ENCODE measurements at regions not wholly inside any gene's neighbourhood (a gene's known extent, or its start where the extent isn't known, plus 50 kb on each side); places are given as distances from the start of the nearest gene placed in this dataset.

GRCh38 chr15:35994876-35995275, 448.9 kb upstream of the DPH6 start:
- H3K27ac ChIP-seq = no peak overlapping the region
- TF ChIP-seq CTCF (conservative IDR thresholded peaks at IDR 0.05) = no peak

GRCh38 chr15:35998663-35999602, 453.0 kb upstream of the DPH6 start:
- no peak for TF ChIP-seq CTCF (conservative IDR thresholded peaks at IDR 0.05)
- H3K27ac ChIP-seq = no peak overlapping the region

DNA sequence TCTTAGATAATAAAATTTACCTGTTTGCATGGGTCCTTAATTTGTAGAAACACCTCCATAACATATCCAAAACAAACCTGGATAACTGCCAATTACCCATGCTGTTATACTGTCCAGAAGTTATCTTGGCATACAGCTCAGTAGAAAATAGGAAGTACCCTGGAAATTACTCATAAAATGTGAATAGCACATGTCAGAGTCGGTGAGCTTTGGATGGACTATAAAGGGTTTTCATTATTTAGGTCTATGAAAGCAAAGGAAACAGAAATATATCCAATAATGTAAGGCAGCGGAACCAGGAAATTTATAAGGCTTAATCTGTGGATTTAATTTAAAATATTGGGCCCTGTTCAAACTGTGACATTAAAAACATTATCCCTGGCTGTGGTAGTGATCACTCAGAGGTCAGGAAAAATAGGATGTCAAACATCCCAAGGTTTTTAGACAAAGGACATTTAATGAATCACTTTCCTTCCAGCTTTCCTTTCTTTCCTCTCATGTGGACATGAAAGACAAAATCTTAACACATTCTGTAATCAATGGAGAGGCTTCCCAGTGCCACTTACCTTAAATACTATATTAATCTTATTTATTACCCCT, 459.0 kb upstream of the DPH6 start:
- H3K27ac ChIP-seq = no peak overlapping the region
- TF ChIP-seq CTCF (conservative IDR thresholded peaks at IDR 0.05) = no peak

DNA sequence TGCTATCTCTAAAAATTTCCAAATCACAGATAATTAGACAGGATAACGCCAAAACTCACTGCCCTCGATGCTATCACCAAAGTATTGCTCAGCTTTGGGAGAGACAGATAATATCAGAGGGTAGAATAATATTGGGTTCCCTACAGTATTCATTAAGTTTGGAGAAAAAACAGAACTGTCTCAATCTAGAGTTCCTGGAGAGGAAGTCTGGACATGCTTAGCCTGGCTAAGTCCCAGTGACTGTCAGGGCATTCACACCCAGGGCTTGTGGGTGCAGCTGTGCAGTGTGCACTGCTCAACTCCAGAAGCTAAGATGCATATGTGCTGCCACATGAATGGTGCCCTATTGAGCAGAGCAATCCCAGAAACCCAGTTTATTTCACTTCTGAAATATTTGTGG, 459.6 kb upstream of the DPH6 start:
- TF ChIP-seq CTCF (conservative IDR thresholded peaks at IDR 0.05) = no peak
- no peak overlapping the region for H3K27ac ChIP-seq

DNA sequence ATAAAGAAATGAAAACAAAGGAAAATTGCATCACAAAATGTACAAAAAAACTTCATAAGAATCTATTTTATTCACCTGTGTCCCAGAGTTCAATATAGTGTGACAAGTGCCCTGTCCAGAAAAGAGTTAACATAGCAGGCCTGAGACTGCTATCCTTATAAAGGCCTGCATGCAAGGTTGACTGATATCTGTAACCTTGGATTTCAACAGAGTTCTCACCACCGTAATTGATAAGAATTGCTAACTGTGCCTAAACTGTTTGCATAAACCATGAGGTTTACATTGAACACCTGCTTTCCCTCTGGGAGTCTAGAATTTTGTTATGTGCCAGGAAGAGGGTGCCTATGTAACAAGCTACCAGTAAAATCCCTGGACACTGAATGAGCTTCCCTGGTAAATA, 461.7 kb upstream of the DPH6 start:
- TF ChIP-seq CTCF (conservative IDR thresholded peaks at IDR 0.05) = no peak

DNA sequence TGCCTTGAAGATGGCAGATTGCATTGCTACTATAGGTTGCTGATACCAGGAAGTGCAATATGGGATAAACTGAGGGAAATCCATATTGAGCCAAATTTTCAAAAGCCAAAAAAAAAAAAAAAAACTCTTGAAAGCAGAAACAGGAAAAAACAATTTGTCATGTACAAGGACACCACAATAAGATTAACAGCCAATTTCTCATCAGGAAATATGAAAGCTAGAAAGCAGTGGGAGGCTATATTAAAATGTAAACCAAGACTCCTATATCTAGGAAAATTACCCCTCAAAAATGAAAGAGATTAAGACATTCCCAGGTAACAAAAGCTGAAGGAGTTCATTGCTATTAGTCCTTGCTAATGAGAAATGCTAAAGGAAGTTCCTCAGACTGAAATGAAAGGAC, 462.8 kb upstream of the DPH6 start:
- no peak for TF ChIP-seq CTCF (conservative IDR thresholded peaks at IDR 0.05)
- no peak overlapping the region for H3K27ac ChIP-seq

More for the DNA sequence above, 461.7 kb upstream of the DPH6 start:
- no peak overlapping the region for H3K27ac ChIP-seq

- H3K27ac ChIP-seq = no peak overlapping the region
- TF ChIP-seq CTCF (conservative IDR thresholded peaks at IDR 0.05) = no peak
These were observed 478.2 kb upstream of the DPH6 start for GRCh38 chr15:36024031-36024688.
